NCI-H82 (cell line): ENCODE measurements at regions not wholly inside any gene's neighbourhood (a gene's known extent, or its start where the extent isn't known, plus 50 kb on each side); places are given as distances from the start of the nearest gene placed in this dataset.
A peak's percentile ranks its signal among the peaks of the same experiment; 100 is the strongest.
"Not testable (repeated sequence)": the region's sequence is repeated elsewhere in the genome, so short reads cannot be mapped to it uniquely, and the experiment has no call there.

Experiments
- DNase-seq: peaks from one replicate; lab custom pipeline; 2025; lab: John Stamatoyannopoulos, UW

DNA sequence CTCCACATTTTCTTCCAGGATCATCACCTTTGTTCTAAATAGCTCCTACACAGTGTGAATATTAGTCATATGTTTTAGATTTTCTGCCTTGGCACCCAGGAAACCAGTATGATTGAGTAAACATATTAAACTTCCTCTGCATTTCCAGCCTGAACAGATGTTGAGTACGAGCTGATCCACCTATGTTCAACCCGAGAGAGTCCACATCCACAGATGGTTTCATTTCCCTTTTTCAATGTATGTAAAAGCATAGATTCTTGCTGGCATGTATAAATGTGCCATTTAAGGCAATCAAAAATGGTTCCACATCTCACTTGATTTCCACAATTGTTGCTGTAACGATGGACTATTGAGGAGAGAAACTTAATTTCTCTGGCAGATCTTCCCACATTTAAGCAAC lies 74.2 kb downstream of the ZNF716 start:
- not testable (repeated sequence) for DNase-seq

DNA sequence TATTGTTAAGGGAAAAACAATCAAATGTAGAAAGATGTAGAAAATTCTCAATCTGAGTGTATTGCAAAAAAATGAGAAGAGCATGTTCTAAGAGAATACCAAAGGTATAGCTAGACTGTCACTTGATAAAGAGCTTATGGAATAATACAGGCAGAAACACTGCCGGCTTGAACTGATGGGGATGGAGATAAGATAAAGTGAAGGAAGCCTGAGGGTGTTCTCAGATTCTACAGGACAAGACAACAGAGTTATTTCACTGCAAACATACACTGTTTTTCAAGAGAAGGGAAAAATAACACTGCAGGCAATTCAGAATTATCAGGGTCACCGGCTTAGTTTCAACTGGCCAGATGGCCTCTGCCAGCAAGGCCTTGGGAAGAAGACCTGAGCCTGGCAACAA lies 80.0 kb downstream of the ZNF716 start:
- no peak for DNase-seq

DNA sequence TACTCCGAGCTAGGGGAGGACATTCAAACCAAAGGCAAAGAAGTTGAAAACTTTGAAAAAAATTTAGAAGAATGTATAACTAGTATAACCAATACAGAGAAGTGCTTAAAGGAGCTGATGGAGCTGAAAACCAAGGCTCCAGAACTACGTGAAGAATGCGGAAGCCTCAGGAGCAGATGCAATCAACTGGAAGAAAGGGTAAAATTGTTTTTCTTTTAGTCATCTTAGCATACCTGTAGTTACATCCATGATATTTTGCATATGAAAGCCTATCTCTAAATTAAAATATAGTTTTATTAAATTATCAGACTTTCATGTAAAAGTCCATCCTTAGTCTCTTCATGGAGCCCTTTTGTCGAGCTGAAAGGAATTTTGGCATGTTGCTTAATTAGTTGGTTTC lies 90.7 kb downstream of the ZNF716 start:
- not testable (repeated sequence) for DNase-seq

DNA sequence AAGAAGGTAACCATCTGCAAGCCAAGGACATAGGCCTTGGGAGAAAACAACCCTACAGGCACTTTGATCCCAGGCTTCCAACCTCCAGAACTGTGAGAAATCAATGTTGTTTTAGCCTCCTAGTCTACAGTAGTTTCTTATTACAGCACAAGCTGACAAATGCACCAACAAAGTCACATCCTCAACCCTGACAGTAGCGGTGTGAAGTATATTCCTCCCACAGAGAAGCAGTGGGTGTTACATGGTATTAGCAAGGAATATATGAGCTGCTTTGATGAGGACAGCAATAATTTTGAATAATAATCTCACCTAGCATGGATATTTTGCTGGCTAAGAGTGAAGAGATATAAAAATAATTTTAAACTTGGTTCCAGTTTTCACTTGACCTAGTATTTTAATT lies 92.4 kb downstream of the ZNF716 start:
- not testable (repeated sequence) for DNase-seq

DNA sequence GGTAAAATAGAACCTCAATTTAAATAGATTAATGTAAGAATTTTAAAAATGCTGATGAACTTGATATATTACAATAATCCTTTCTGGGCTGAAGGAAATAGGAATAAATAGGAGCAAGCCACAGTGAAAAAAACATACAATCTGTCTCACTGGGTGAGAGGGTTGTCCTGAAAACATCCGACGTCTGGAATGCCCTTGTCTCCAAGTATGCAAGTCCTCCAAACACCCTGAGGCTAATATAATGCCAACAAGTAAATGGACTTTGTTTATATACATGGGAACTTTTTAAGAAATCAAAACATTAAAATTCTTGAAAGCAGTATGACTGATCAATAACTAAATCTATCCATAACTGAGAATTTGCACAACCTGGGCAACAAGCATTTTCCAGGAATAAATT lies 97.4 kb downstream of the ZNF716 start:
- DNase-seq: not testable (repeated sequence)

DNA sequence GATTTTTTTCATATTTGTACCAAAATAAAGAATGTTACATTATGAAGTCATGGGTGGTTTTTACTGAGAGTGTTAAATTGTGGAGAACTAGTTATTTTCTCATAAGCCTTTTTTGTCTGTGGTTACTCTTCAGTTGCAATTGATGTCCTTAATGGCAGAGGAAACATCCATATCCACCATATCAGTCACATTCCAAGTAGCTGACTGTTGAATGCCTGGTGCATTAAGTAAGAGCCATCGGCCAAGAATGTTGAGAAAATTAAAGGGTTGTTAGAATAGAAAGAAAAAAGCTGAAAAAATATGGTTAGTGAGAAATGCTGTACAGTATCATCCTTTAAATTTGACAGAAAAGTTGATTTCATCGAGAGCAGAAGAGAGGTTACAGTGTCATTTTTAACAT lies 100.0 kb downstream of the ZNF716 start:
- not testable (repeated sequence) for DNase-seq

DNA sequence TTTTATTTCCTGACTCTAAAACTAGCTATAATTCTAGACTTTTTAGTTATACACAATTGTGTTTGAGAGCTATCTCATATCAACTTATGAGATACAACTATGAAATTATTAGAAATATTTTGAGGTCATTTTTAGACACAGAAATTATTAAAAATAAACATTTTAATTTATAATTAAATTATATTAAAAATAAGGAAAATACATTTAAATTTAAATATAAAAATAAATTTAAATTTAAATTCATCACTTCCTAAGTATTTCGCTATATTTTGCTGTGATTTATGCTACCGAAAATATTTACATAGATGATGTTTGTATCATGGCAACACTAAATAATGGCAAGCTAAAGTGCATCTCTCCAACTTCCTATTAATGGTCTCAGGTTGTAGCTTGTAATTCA lies 105.7 kb downstream of the ZNF716 start:
- not testable (repeated sequence) for DNase-seq

DNA sequence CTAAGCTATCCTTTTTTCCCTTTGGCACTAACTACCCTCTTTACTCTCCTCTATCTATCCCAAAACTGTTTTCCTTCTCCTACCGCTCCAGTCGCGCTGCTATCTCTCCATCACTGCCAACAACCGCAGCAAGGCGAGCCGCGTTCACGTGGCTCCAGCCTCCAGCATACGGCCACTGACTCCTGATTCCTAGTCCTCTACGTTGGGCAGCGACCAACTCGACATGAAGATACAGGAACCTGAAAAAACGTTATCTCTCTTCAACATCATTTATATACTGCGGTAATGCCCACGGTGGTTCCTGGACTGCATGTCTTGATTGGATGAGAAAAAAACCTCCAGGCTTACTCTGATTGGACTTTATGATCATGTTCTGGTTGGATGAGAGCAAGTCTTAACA lies 129.5 kb downstream of the ZNF716 start:
- DNase-seq: peak; percentile 39
